Liver (tissue), 3 donors: ENCODE measurements at regions not wholly inside any gene's neighbourhood (a gene's known extent, or its start where the extent isn't known, plus 50 kb on each side); places are given as distances from the start of the nearest gene placed in this dataset.

ENCODE experiments used
- EGR1 ChIP-seq, 2 donors: IDR thresholded peaks; 2 replicates each; pipeline ENCODE4 v1.6.1; 2016 to 2018; ENCODE audit warnings: antibody characterized with exemption in 2 of 2, low read depth in 2 of 2
- SP1 ChIP-seq: IDR thresholded peaks from 2 replicates; pipeline ENCODE4 v1.6.1; 2018; ENCODE audit warnings: antibody characterized with exemption, mild to moderate bottlenecking
- TAF1 ChIP-seq: conservative IDR thresholded peaks from 2 replicates; pipeline ENCODE4 v1.6.1; 2016; ENCODE audit warnings: antibody characterized with exemption, mild to moderate bottlenecking
- TF ChIP-seq, protein P1 (sequence below): IDR thresholded peaks from 2 replicates; pipeline ENCODE4 v1.6.1; 2016; ENCODE audit warnings: antibody characterized with exemption
- TF ChIP-seq, protein P2 (sequence below): fragments of 150-350 bp; IDR thresholded peaks from 2 replicates; pipeline ENCODE4 v1.5.1; 2017; ENCODE audit warnings: improper control_type of control experiment, low read depth, low read length; ENCODE audit not compliant: missing input control
- donor health status: healthy.
- donor health status: healthy.

DNA sequence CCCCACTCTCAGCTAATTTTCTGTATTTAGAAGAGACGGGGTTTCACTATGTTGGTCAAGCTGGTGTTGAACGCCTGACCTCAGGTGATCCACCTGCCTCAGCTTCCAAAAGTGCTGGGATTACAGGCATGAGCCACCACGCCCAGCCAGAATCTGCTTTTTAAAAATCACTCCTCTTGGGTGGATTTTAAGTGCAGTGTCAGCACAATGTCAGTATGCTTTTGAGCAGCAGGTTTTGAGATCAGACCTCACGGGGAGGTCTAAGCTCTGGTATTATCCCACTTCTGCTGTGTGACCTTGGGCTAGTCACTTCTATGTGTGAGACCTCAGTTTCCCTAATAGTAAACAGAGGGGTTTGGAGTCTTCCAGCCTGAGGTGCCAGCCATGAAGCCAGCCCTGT, 51.8 kb upstream of the GSC start:
- TF ChIP-seq, protein P1, sequence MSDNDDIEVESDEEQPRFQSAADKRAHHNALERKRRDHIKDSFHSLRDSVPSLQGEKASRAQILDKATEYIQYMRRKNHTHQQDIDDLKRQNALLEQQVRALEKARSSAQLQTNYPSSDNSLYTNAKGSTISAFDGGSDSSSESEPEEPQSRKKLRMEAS = no peak
- TF ChIP-seq EGR1 (IDR thresholded peaks at IDR 0.05; ENCODE audit: low read depth in 2 of 2) (no peak), SP1 (no peak), TAF1 (no peak)
- TF ChIP-seq, protein P2, sequence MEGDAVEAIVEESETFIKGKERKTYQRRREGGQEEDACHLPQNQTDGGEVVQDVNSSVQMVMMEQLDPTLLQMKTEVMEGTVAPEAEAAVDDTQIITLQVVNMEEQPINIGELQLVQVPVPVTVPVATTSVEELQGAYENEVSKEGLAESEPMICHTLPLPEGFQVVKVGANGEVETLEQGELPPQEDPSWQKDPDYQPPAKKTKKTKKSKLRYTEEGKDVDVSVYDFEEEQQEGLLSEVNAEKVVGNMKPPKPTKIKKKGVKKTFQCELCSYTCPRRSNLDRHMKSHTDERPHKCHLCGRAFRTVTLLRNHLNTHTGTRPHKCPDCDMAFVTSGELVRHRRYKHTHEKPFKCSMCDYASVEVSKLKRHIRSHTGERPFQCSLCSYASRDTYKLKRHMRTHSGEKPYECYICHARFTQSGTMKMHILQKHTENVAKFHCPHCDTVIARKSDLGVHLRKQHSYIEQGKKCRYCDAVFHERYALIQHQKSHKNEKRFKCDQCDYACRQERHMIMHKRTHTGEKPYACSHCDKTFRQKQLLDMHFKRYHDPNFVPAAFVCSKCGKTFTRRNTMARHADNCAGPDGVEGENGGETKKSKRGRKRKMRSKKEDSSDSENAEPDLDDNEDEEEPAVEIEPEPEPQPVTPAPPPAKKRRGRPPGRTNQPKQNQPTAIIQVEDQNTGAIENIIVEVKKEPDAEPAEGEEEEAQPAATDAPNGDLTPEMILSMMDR = no peak
